ENCODE measurements at regions not wholly inside any gene's neighbourhood (a gene's known extent, or its start where the extent isn't known, plus 50 kb on each side); places are given as distances from the start of the nearest gene placed in this dataset.

GRCh38 chr7:136654406-136654805, 214.0 kb upstream of the CHRM2 start:
- CTCF ChIA-PET = no interaction called here
- Histone ChIP-seq H2BK5ac (ENCODE audit: low read depth, low read length, poor library complexity, severe bottlenecking) (no peak overlapping the region), H3K4ac (ENCODE audit: low read depth, low read length) (no peak overlapping the region), H3K9me3 (ENCODE audit: control insufficient read depth, insufficient read depth, low read length) (no peaks in the 10 kb centered on the region), H3K4me1 (ENCODE audit: control insufficient read depth, insufficient read depth, low read length) (no peaks in the 10 kb centered on the region), H4K20me1 (ENCODE audit: insufficient read depth, low read length) (no peaks in the 10 kb centered on the region), H2BK20ac (ENCODE audit: low read depth, low read length) (no peak overlapping the region), H3K18ac (ENCODE audit: low read depth, low read length) (no peak overlapping the region), H3K4me3 (ENCODE audit: insufficient read depth, low read depth, low read length) (no peak overlapping the region), H3K9ac (ENCODE audit: low read depth, low read length) (no peak overlapping the region), H3K27me3 (ENCODE audit: control insufficient read depth, insufficient read depth, low read length) (no peaks in the 10 kb centered on the region), H2AK5ac (ENCODE audit: low read depth, low read length) (no peak overlapping the region), H2BK15ac (ENCODE audit: low read depth, low read length) (no peak overlapping the region), H2BK120ac (ENCODE audit: low read depth, low read length) (no peak overlapping the region), H3K14ac (replicated peaks; ENCODE audit: low read depth, low read length) (no peak overlapping the region), H3K4me2 (ENCODE audit: low read depth, low read length) (no peak overlapping the region), H4K8ac (ENCODE audit: low read depth in 2 of 2, low read length in 2 of 2) (no peak overlapping the region), H3K23ac (ENCODE audit: low read depth, low read length) (no peak overlapping the region), H3K36me3 (ENCODE audit: control insufficient read depth, insufficient read depth, low read length) (no peaks in the 10 kb centered on the region), H2AK9ac (replicated peaks; ENCODE audit: low read depth, low read length, poor library complexity) (no peak overlapping the region), H3K79me1 (ENCODE audit: low read depth in 1 of 2, low read length in 2 of 2) (no peaks in the 10 kb centered on the region), H2AFZ (replicated peaks; ENCODE audit: low read length, poor library complexity) (no peak overlapping the region), H4K91ac (ENCODE audit: insufficient read depth, low read depth, low read length) (no peak overlapping the region), H3K9me1 (ENCODE audit: insufficient read depth, low read length) (no peaks in the 10 kb centered on the region), H4K5ac (ENCODE audit: low read depth, low read length) (no peak overlapping the region), H3K27ac (ENCODE audit: insufficient read depth, low read length) (no peak overlapping the region), H3K56ac (ENCODE audit: extremely low read depth, insufficient read depth, low read length) (no peak overlapping the region)
- intact Hi-C loops (cut with micrococcal nuclease) = loop anchor here (10.0 kb wide), 1 partner anchor 210 kb away; the partner anchor contains the start of gene CHRM2
- dilution Hi-C loops (cut with HindIII; ENCODE audit: low sequenced_read_pairs, unreplicated experiment) = no loop called here
- no CpG with 5 or more reads among the region's 3 CpGs for WGBS, 2 experiments (ENCODE audit: extremely low coverage in 2 of 2, insufficient read length in 1 of 2)
- in situ Hi-C loops (cut with MboI; ENCODE audit: low sequenced_read_pairs) = no loop called here
- ATAC-seq (ENCODE audit: low read depth) (no peak), DNase-seq (no peak)
- POLR2A ChIA-PET (ENCODE audit: unreplicated experiment) = no interaction called here
- no peak for TF ChIP-seq RAD21 (IDR thresholded peaks at IDR 0.05; ENCODE audit: low read length)
- TF ChIP-seq CEBPB (IDR thresholded peaks at IDR 0.05; ENCODE audit: low read depth, low read length) = no peak
- TF ChIP-seq FOS (IDR thresholded peaks at IDR 0.05; ENCODE audit: low read depth, low read length) = no peak
- no peak for TF ChIP-seq MAZ (IDR thresholded peaks at IDR 0.05; ENCODE audit: borderline replicate concordance, low read depth, low read length)
- no peak for TF ChIP-seq USF2 (IDR thresholded peaks at IDR 0.05; ENCODE audit: low read depth, low read length)
- TF ChIP-seq MXI1 (IDR thresholded peaks at IDR 0.05; ENCODE audit: borderline replicate concordance, low read depth, low read length) = no peak
- no peak for TF ChIP-seq BHLHE40 (IDR thresholded peaks at IDR 0.05; ENCODE audit: low read depth, low read length)
- TF ChIP-seq RCOR1 (IDR thresholded peaks at IDR 0.05; ENCODE audit: insufficient replicate concordance, low read length) = no peak
- TF ChIP-seq NFE2L2 (IDR thresholded peaks at IDR 0.05; ENCODE audit: low read depth, low read length) = no peak
- no peak for TF ChIP-seq CHD1 (IDR thresholded peaks at IDR 0.05; ENCODE audit: low read depth, low read length)
- no peak for TF ChIP-seq CTCF (conservative IDR thresholded peaks at IDR 0.05; ENCODE audit: low read depth, low read length)
- TF ChIP-seq ELK1 (IDR thresholded peaks at IDR 0.05; ENCODE audit: borderline replicate concordance, low read depth, low read length) = no peak
- no peak for TF ChIP-seq RFX5 (IDR thresholded peaks at IDR 0.05; ENCODE audit: low read depth, low read length)
- TF ChIP-seq POLR2A (IDR thresholded peaks at IDR 0.05; ENCODE audit: low read depth, low read length) = no peak
- TF ChIP-seq SMC3 (IDR thresholded peaks at IDR 0.05; ENCODE audit: low read depth, low read length) = no peak
- no peak for TF ChIP-seq MAFK (IDR thresholded peaks at IDR 0.05; ENCODE audit: low read depth, low read length)
- BruUV-seq (replicated peaks) = no TSS peak
